Astrocyte (in vitro differentiated cells and primary cell): ENCODE measurements at regions not wholly inside any gene's neighbourhood (a gene's known extent, or its start where the extent isn't known, plus 50 kb on each side); places are given as distances from the start of the nearest gene placed in this dataset.
"Not testable (repeated sequence)": the region's sequence is repeated elsewhere in the genome, so short reads cannot be mapped to it uniquely, and the experiment has no call there.

Source experiments
- DNase-seq: peaks from one replicate; pipeline ENCODE4 v3.0.0-alpha.2; 2010; ENCODE audit warnings: low read depth
- FAIRE-seq: peaks from 2 replicates; lab custom pipeline; 2011; peaks lifted over from hg19 to GRCh38; lab: Jason Lieb, UNC
- H2AFZ ChIP-seq: 2 replicates; pipeline ENCODE4 v1.6.0; 2012; ENCODE audit warnings: low read depth, low read length, inconsistent platforms
- H3K27ac ChIP-seq: 2 replicates; pipeline ENCODE4 v1.5.1; 2011; ENCODE audit warnings: low read depth, low read length, inconsistent platforms
- H3K27me3 ChIP-seq: 2 replicates; pipeline ENCODE4 v1.6.0; 2011; ENCODE audit warnings: low read length, inconsistent platforms; ENCODE audit not compliant: insufficient read depth
- H3K36me3 ChIP-seq: 2 replicates; pipeline ENCODE4 v1.5.1; 2011; ENCODE audit warnings: low read length, inconsistent platforms; ENCODE audit not compliant: insufficient read depth
- H3K4me1 ChIP-seq: 2 replicates; pipeline ENCODE4 v1.5.1; 2011; ENCODE audit warnings: low read length, inconsistent platforms; ENCODE audit not compliant: insufficient read depth
- H3K4me2 ChIP-seq: 2 replicates; pipeline ENCODE4 v1.6.0; 2012; ENCODE audit warnings: low read length, inconsistent platforms
- H3K4me3 ChIP-seq: 2 replicates; pipeline ENCODE4 v1.5.1; 2011; ENCODE audit warnings: low read depth, mild to moderate bottlenecking, low read length, inconsistent platforms; ENCODE audit not compliant: insufficient read depth
- H3K79me2 ChIP-seq: 2 replicates; pipeline ENCODE4 v1.6.0; 2012; ENCODE audit warnings: mild to moderate bottlenecking, low read length, inconsistent platforms; ENCODE audit not compliant: insufficient read depth
- H3K9ac ChIP-seq: 2 replicates; pipeline ENCODE4 v1.6.0; 2012; ENCODE audit warnings: mild to moderate bottlenecking, low read length, inconsistent platforms
- H3K9me3 ChIP-seq: 2 replicates; pipeline ENCODE4 v1.5.1; 2012; ENCODE audit warnings: low read depth, mild to moderate bottlenecking, low read length, inconsistent platforms; ENCODE audit not compliant: insufficient read depth
- H4K20me1 ChIP-seq: 2 replicates; pipeline ENCODE4 v1.6.0; 2012; ENCODE audit warnings: low read length, inconsistent platforms; ENCODE audit not compliant: insufficient read depth
- H3K27ac Mint-ChIP-seq: one replicate; pipeline ENCODE4 v1.8.0; 2021; ENCODE audit warnings: mild to moderate bottlenecking, mixed read lengths; ENCODE audit not compliant: unreplicated experiment
- H3K27me3 Mint-ChIP-seq: one replicate; pipeline ENCODE4 v1.8.0; 2021; ENCODE audit warnings: low read depth, mixed read lengths; ENCODE audit not compliant: unreplicated experiment
- H3K36me3 Mint-ChIP-seq: one replicate; pipeline ENCODE4 v1.8.0; 2021; ENCODE audit warnings: low read depth, mixed read lengths; ENCODE audit not compliant: unreplicated experiment
- H3K4me1 Mint-ChIP-seq: one replicate; pipeline ENCODE4 v1.8.0; 2021; ENCODE audit warnings: low read depth, mixed read lengths; ENCODE audit not compliant: unreplicated experiment
- H3K4me3 Mint-ChIP-seq: one replicate; pipeline ENCODE4 v1.8.0; 2021; ENCODE audit warnings: mild to moderate bottlenecking, moderate library complexity, mixed read lengths; ENCODE audit not compliant: unreplicated experiment
- H3K9me3 Mint-ChIP-seq: one replicate; pipeline ENCODE4 v1.8.0; 2021; ENCODE audit warnings: mild to moderate bottlenecking, mixed read lengths; ENCODE audit not compliant: unreplicated experiment

DNA sequence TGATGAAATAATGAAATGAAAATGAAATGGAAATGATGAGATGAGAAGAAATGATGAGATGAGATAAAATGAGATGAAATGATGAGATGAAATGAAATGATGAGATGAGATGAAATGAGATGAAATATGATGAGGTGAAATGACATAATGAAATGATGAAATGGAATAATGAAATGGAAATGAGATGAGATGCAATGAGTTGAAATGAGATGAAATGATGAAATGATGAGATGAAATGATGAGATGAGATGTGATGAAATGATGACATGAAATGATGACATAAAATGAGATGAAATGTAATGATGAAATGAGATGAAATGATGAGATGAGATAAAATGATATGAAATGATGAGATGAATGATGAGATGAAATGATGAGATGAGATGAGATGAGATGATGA lies 342.7 kb upstream of the PLGLB1 start:
- not testable (repeated sequence) for H3K9me3 Mint-ChIP-seq, H3K27ac Mint-ChIP-seq, H3K9ac ChIP-seq, H3K27me3 ChIP-seq, H3K4me3 Mint-ChIP-seq, H3K4me2 ChIP-seq, H3K27me3 Mint-ChIP-seq, H3K36me3 ChIP-seq, H3K27ac ChIP-seq, H3K4me1 ChIP-seq, DNase-seq, H2AFZ ChIP-seq, H4K20me1 ChIP-seq, FAIRE-seq, H3K9me3 ChIP-seq, H3K4me1 Mint-ChIP-seq, H3K4me3 ChIP-seq, H3K79me2 ChIP-seq, H3K36me3 Mint-ChIP-seq

DNA sequence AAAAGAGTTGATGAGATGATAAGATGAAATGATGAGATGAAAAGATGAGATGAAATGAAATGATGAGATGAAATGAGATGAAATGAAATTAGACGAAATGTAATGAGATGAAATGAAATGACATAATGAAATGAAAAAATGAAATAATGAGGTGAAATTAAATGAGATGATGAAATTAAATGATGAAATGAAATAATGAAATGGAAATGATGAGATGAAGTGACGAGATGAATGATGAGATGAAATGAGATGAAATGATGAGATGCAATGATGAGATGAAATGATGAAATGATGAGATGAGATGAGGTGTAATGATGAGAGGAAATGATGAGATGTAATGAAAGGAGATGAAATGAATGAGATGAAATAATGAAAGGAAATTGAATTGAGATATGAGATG lies 343.4 kb upstream of the PLGLB1 start:
- H3K79me2 ChIP-seq, H3K36me3 Mint-ChIP-seq, H3K4me1 Mint-ChIP-seq, H3K27me3 ChIP-seq, H3K27ac Mint-ChIP-seq, H3K36me3 ChIP-seq, H3K27me3 Mint-ChIP-seq, H3K4me2 ChIP-seq, H4K20me1 ChIP-seq, DNase-seq, H3K9me3 ChIP-seq, H3K4me3 Mint-ChIP-seq, H3K4me3 ChIP-seq, FAIRE-seq, H2AFZ ChIP-seq, H3K4me1 ChIP-seq, H3K9ac ChIP-seq, H3K9me3 Mint-ChIP-seq, H3K27ac ChIP-seq: not testable (repeated sequence)

DNA sequence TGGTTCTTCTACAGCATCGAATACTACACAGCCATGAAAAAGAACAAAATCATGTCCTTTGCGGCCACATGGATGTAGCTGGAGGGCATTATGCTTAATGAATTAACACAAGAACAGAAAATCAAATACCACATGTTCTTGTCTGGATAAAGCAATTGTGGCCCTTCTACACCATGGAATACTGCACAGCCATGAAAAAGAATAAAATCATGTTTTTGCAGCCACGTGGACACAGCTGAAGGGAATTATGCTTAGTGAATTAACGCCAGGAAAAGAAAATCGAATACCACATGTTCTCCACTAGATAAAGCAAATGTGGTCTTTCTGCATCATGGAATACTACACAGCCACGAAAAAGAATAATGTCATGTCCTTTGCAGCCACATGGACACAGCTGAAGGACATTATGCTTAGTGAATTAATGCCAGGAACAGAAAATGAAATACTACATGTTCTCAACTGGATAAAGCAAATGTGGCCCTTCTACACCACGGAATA lies 361.8 kb upstream of the PLGLB2 start:
- H3K4me2 ChIP-seq, H3K27ac Mint-ChIP-seq, H3K36me3 Mint-ChIP-seq, H3K4me1 ChIP-seq, H3K9me3 Mint-ChIP-seq, H2AFZ ChIP-seq, H3K27me3 ChIP-seq, H3K27ac ChIP-seq, H3K79me2 ChIP-seq, DNase-seq, H3K4me3 ChIP-seq, H3K36me3 ChIP-seq, H3K4me1 Mint-ChIP-seq, FAIRE-seq, H3K4me3 Mint-ChIP-seq, H3K9me3 ChIP-seq, H4K20me1 ChIP-seq, H3K9ac ChIP-seq, H3K27me3 Mint-ChIP-seq: not testable (repeated sequence)

DNA sequence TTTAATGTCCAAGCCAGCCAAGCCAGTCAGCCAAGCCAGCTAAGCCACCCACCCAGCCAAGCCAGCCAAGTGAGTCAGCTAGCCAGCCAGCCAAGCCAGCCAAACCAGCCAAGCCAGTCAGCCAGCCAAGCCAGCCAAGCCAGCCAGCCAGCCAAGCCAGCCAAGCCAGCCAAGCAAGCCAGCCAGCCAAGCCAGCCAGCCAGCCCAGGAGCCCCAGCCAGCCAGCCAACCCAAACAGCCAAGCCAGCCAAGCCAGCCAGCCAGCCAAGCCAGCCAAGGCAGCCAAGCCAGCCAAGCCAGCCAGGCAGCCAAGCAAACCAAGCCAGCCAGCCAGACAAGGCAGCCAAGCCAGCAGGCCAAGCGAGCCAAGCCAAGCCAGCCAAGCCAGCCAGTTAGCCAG lies 352.1 kb upstream of the PLGLB2 start:
- H3K36me3 Mint-ChIP-seq, FAIRE-seq, H3K4me1 Mint-ChIP-seq: not testable (repeated sequence)

DNA sequence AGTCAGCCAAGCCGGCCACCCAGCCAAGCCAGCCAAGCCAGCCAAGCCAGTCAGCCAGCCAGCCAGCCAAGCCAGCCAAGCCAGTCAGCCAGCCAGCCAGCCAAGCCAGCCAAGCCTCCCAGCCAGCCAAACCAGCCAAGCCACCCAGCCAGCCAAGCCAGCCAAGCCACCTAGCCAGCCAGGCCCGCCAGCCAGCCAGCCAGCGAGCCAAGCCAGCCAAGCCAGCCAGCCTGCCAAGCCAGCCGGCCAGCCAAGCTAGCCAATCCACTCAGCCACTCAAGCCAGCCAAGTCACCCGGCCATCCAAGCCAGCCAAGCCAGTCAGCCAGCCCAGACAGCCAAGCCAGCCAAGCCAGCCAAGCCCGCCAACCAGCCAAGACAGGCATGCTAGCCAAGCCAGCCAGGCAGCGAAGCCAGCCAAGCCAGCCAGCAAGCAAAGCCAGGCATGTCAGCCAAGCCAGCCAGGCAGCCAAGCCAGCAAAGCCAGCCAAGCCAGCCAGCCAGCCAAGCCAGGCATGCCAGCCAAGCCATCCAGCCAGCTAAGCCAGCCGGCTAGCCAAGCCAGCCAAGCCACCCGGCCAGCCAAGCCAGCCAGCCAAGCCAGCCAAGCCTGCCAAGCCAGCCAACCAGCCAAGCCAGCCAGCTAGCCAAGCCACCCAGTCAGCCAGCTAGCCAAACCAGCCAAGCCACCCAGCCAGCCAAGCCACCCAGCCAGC lies 351.2 kb upstream of the PLGLB2 start:
- H3K4me2 ChIP-seq, H4K20me1 ChIP-seq, H3K4me3 ChIP-seq, H3K27ac Mint-ChIP-seq, H3K79me2 ChIP-seq, H3K4me1 ChIP-seq, H3K4me3 Mint-ChIP-seq, H2AFZ ChIP-seq, H3K36me3 Mint-ChIP-seq, H3K27ac ChIP-seq, FAIRE-seq, H3K27me3 ChIP-seq, DNase-seq, H3K4me1 Mint-ChIP-seq, H3K9ac ChIP-seq, H3K36me3 ChIP-seq, H3K9me3 ChIP-seq, H3K9me3 Mint-ChIP-seq, H3K27me3 Mint-ChIP-seq: not testable (repeated sequence)

More for the DNA sequence above, 352.1 kb upstream of the PLGLB2 start:
- H2AFZ ChIP-seq, H3K9me3 Mint-ChIP-seq, H3K9me3 ChIP-seq, H3K9ac ChIP-seq, H3K36me3 ChIP-seq, H3K79me2 ChIP-seq, H3K27me3 ChIP-seq, H3K4me3 ChIP-seq, H3K4me3 Mint-ChIP-seq, H3K27ac Mint-ChIP-seq, H3K27ac ChIP-seq, H4K20me1 ChIP-seq, H3K4me1 ChIP-seq, DNase-seq, H3K4me2 ChIP-seq, H3K27me3 Mint-ChIP-seq: not testable (repeated sequence)

DNA sequence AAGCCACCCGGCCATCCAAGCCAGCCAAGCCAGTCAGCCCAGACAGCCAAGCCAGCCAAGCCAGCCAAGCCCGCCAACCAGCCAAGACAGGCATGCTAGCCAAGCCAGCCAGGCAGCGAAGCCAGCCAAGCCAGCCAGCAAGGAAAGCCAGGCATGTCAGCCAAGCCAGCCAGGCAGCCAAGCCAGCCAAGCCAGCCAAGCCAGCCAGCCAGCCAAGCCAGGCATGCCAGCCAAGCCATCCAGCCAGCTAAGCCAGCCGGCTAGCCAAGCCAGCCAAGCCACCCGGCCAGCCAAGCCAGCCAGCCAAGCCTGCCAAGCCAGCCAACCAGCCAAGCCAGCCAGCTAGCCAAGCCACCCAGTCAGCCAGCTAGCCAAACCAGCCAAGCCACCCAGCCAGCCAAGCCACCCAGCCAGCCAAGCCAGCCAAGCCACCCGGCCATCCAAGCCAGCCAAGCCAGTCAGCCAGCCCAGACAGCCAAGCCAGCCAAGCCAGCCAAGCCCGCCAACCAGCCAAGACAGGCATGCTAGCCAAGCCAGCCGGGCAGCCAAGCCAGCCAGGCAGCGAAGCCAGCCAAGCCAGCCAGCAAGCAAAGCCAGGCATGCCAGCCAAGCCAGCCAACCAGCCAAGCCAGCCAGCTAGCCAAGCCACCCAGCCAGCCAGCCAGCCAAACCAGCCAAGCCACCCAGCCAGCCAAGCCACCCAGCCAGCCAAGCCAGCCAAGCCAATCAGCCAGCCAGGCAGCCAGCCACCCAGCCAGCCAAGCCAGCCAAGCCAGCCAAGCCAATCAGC lies 350.4 kb upstream of the PLGLB2 start:
- H3K27me3 Mint-ChIP-seq, DNase-seq, H3K27ac Mint-ChIP-seq: not testable (repeated sequence)

More for the DNA sequence above, 350.4 kb upstream of the PLGLB2 start:
- not testable (repeated sequence) for H3K9me3 Mint-ChIP-seq, H3K4me3 Mint-ChIP-seq, FAIRE-seq, H3K36me3 ChIP-seq, H3K27ac ChIP-seq, H4K20me1 ChIP-seq, H3K79me2 ChIP-seq, H3K36me3 Mint-ChIP-seq, H3K9ac ChIP-seq, H3K4me1 Mint-ChIP-seq, H3K4me1 ChIP-seq, H3K4me3 ChIP-seq, H3K9me3 ChIP-seq, H3K4me2 ChIP-seq, H3K27me3 ChIP-seq, H2AFZ ChIP-seq
